ENCODE measurements at regions not wholly inside any gene's neighbourhood (a gene's known extent, or its start where the extent isn't known, plus 50 kb on each side); places are given as distances from the start of the nearest gene placed in this dataset.

GRCh38 chr2:12316476-12316875, 400.3 kb upstream of the TRIB2 start:
- DNase-seq (ENCODE audit: low read depth) = no peak

- DNase-seq (ENCODE audit: low read depth) = no peak
These were observed 399.4 kb upstream of the TRIB2 start for GRCh38 chr2:12317286-12317685.

GRCh38 chr2:12317814-12318426, 398.8 kb upstream of the TRIB2 start:
- DNase-seq (ENCODE audit: low read depth) = no peak

GRCh38 chr2:12318427-12319057, 398.2 kb upstream of the TRIB2 start:
- DNase-seq (ENCODE audit: low read depth) = no peak

GRCh38 chr2:12320027-12320734, 396.6 kb upstream of the TRIB2 start:
- no peak for DNase-seq (ENCODE audit: low read depth)

GRCh38 chr2:12320991-12321641, 395.6 kb upstream of the TRIB2 start:
- no peak for DNase-seq (ENCODE audit: low read depth)

GRCh38 chr2:12321886-12322285, 394.9 kb upstream of the TRIB2 start:
- DNase-seq (ENCODE audit: low read depth) = no peak

- DNase-seq (ENCODE audit: low read depth) = no peak
These were observed 390.9 kb upstream of the TRIB2 start for GRCh38 chr2:12325806-12326205.

GRCh38 chr2:12326449-12327190, 390.1 kb upstream of the TRIB2 start:
- DNase-seq (ENCODE audit: low read depth) = no peak

GRCh38 chr2:12330916-12331315, 385.8 kb upstream of the TRIB2 start:
- no peak for DNase-seq (ENCODE audit: low read depth)

- DNase-seq (ENCODE audit: low read depth) = no peak
These were observed 385.0 kb upstream of the TRIB2 start for GRCh38 chr2:12331698-12332097.

- no peak for DNase-seq (ENCODE audit: low read depth)
These were observed 383.4 kb upstream of the TRIB2 start for GRCh38 chr2:12333293-12333692.

GRCh38 chr2:12334412-12334966, 382.2 kb upstream of the TRIB2 start:
- DNase-seq (ENCODE audit: low read depth) = no peak

- DNase-seq (ENCODE audit: low read depth) = no peak
These were observed 381.6 kb upstream of the TRIB2 start for GRCh38 chr2:12335131-12335530.

- no peak for DNase-seq (ENCODE audit: low read depth)
These were observed 380.7 kb upstream of the TRIB2 start for GRCh38 chr2:12335995-12336394.

GRCh38 chr2:12338946-12339697, 377.6 kb upstream of the TRIB2 start:
- DNase-seq (ENCODE audit: low read depth) = no peak

GRCh38 chr2:12340164-12340563, 376.6 kb upstream of the TRIB2 start:
- DNase-seq (ENCODE audit: low read depth) = no peak

GRCh38 chr2:12341215-12341614, 375.5 kb upstream of the TRIB2 start:
- DNase-seq (ENCODE audit: low read depth) = no peak

GRCh38 chr2:12341920-12342319, 374.8 kb upstream of the TRIB2 start:
- no peak for DNase-seq (ENCODE audit: low read depth)

GRCh38 chr2:12343141-12343540, 373.6 kb upstream of the TRIB2 start:
- DNase-seq (ENCODE audit: low read depth) = no peak

- no peak for DNase-seq (ENCODE audit: low read depth)
These were observed 369.7 kb upstream of the TRIB2 start for GRCh38 chr2:12347066-12347493.

Measured in activated T-cell treated with anti-CD3 and anti-CD28 coated beads for 24 hours (primary cell).